ENCODE measurements at regions not wholly inside any gene's neighbourhood (a gene's known extent, or its start where the extent isn't known, plus 50 kb on each side); places are given as distances from the start of the nearest gene placed in this dataset.

GRCh38 chrX:20456971-20457370 lies 190.3 kb upstream of the RPS6KA3 start:
- H3K36me3 Mint-ChIP-seq: no peaks in the 10 kb centered on the region
- POLR2A ChIA-PET: interaction anchor here (0.5 kb wide), 1 partner anchor 439 kb away, joined by 3 read pairs; no protein-coding TSS in a partner anchor
- H3K4me3 Mint-ChIP-seq: no peak overlapping the region
- H3K27me3 Mint-ChIP-seq (ENCODE audit: low read depth): no peaks in the 10 kb centered on the region
- peaks cover 5% of the 10 kb centered on the region; the same call in 1 of the 2 replicates for H3K9me3 Mint-ChIP-seq
- TF ChIP-seq PRRX2 (CRISPR knock-in tag; IDR thresholded peaks at IDR 0.05) (no peak), FOXP1 (CRISPR knock-in tag; IDR thresholded peaks at IDR 0.05; ENCODE audit: borderline replicate concordance) (no peak), MLX (CRISPR knock-in tag; IDR thresholded peaks at IDR 0.05) (no peak), USF1 (CRISPR knock-in tag; IDR thresholded peaks at IDR 0.05) (no peak), RELA (CRISPR knock-in tag; IDR thresholded peaks at IDR 0.05; ENCODE audit: borderline replicate concordance) (no peak), MYBL2 (CRISPR knock-in tag; IDR thresholded peaks at IDR 0.05) (no peak), ZNF671 (CRISPR knock-in tag; IDR thresholded peaks at IDR 0.05) (no peak), ZNF232 (CRISPR knock-in tag; IDR thresholded peaks at IDR 0.05) (no peak), ZBTB43 (CRISPR knock-in tag; IDR thresholded peaks at IDR 0.05) (no peak), JAZF1 (CRISPR knock-in tag; IDR thresholded peaks at IDR 0.05) (no peak)
- H3K4me1 Mint-ChIP-seq: peaks cover 7% of the 10 kb centered on the region
- no peak overlapping the region for H3K27ac Mint-ChIP-seq
- no peak for DNase-seq (ENCODE audit: low spot score)
- CTCF ChIA-PET: no interaction called here
- ATAC-seq: no peak

- POLR2A ChIA-PET: no interaction called here
Observed at GRCh38 chrX:20455001-20455400, 188.3 kb upstream of the RPS6KA3 start.

GRCh38 chrX:20454117-20454516 lies 187.4 kb upstream of the RPS6KA3 start:
- H3K4me3 Mint-ChIP-seq: no peak overlapping the region
- H3K27ac Mint-ChIP-seq: no peak overlapping the region
- no peaks in the 10 kb centered on the region for H3K36me3 Mint-ChIP-seq
- peaks cover 5% of the 10 kb centered on the region; the same call in 1 of the 2 replicates for H3K9me3 Mint-ChIP-seq
- POLR2A ChIA-PET: no interaction called here
- ATAC-seq: no peak
- H3K4me1 Mint-ChIP-seq: no peaks in the 10 kb centered on the region
- CTCF ChIA-PET: no interaction called here
- H3K27me3 Mint-ChIP-seq (ENCODE audit: low read depth): no peaks in the 10 kb centered on the region
- no peak for DNase-seq (ENCODE audit: low spot score)
- TF ChIP-seq FOXJ3 (CRISPR knock-in tag; IDR thresholded peaks at IDR 0.05; ENCODE audit: borderline replicate concordance): no peak
- no peak for TF ChIP-seq FOXP1 (CRISPR knock-in tag; IDR thresholded peaks at IDR 0.05; ENCODE audit: borderline replicate concordance)
- no peak for TF ChIP-seq FOXP4 (CRISPR knock-in tag; IDR thresholded peaks at IDR 0.05)
- no peak for TF ChIP-seq ZSCAN18 (CRISPR knock-in tag; IDR thresholded peaks at IDR 0.05)
- no peak for TF ChIP-seq CTCF (IDR thresholded peaks at IDR 0.05)
- TF ChIP-seq RORB (CRISPR knock-in tag; IDR thresholded peaks at IDR 0.05): no peak
- TF ChIP-seq USF1 (CRISPR knock-in tag; IDR thresholded peaks at IDR 0.05): no peak
- TF ChIP-seq CDX4 (CRISPR knock-in tag; IDR thresholded peaks at IDR 0.05; ENCODE audit: borderline replicate concordance): no peak
- no peak for TF ChIP-seq GTF2I (CRISPR knock-in tag; conservative IDR thresholded peaks at IDR 0.05)
- no peak for TF ChIP-seq ZBTB21 (CRISPR knock-in tag; IDR thresholded peaks at IDR 0.05; ENCODE audit: borderline replicate concordance)
- TF ChIP-seq ZNF512 (CRISPR knock-in tag; IDR thresholded peaks at IDR 0.05; ENCODE audit: borderline replicate concordance): no peak
- no peak for TF ChIP-seq ZNF671 (CRISPR knock-in tag; IDR thresholded peaks at IDR 0.05)

More at GRCh38 chrX:20455001-20455400, 188.3 kb upstream of the RPS6KA3 start:
- TF ChIP-seq FOXK1 (CRISPR knock-in tag; IDR thresholded peaks at IDR 0.05) (no peak), ZNF263 (CRISPR knock-in tag; IDR thresholded peaks at IDR 0.05; ENCODE audit: low read depth) (no peak)
- no peak overlapping the region for H3K27ac Mint-ChIP-seq
- no peaks in the 10 kb centered on the region for H3K36me3 Mint-ChIP-seq
- peaks cover 5% of the 10 kb centered on the region; the same call in 1 of the 2 replicates for H3K9me3 Mint-ChIP-seq
- H3K4me3 Mint-ChIP-seq: no peak overlapping the region
- CTCF ChIA-PET: no interaction called here
- no peaks in the 10 kb centered on the region for H3K27me3 Mint-ChIP-seq (ENCODE audit: low read depth)
- no peak for ATAC-seq
- H3K4me1 Mint-ChIP-seq: no peaks in the 10 kb centered on the region
- DNase-seq (ENCODE audit: low spot score): no peak

All from WTC11 (cell line).